Activated CD4-positive, alpha-beta T cell treated with anti-CD3 and anti-CD28 coated beads, Interleukin-2, Interleukin-4, amounts not matched to agents 100 ng/mL and 50 ng/mL, durations not matched to agents 16 hours and 8 hours (primary cell): ENCODE measurements at regions not wholly inside any gene's neighbourhood (a gene's known extent, or its start where the extent isn't known, plus 50 kb on each side); places are given as distances from the start of the nearest gene placed in this dataset.

Experiments
- DNase-seq: peaks from one replicate; pipeline ENCODE4 v3.0.0-alpha.2; 2020; ENCODE audit warnings: low spot score

GRCh38 chr1:34611571-34611970, 143.3 kb upstream of the GJB5 start:
- no peak for DNase-seq

GRCh38 chr1:34612091-34612827, 142.6 kb upstream of the GJB5 start:
- no peak for DNase-seq

- no peak for DNase-seq
These were observed 137.3 kb upstream of the GJB5 start for GRCh38 chr1:34617321-34618118.

- DNase-seq = no peak
These were observed 136.5 kb upstream of the GJB5 start for GRCh38 chr1:34618381-34618780.

- DNase-seq = no peak
These were observed 135.6 kb upstream of the GJB5 start for GRCh38 chr1:34619256-34619655.

GRCh38 chr1:34621916-34622315, 132.9 kb upstream of the GJB5 start:
- no peak for DNase-seq

- no peak for DNase-seq
These were observed 129.3 kb upstream of the GJB5 start for GRCh38 chr1:34625521-34626015.

GRCh38 chr1:34627465-34628240, 127.2 kb upstream of the GJB5 start:
- DNase-seq = no peak

GRCh38 chr1:34631126-34631525, 123.7 kb upstream of the GJB5 start:
- no peak for DNase-seq

- DNase-seq = no peak
These were observed 115.1 kb upstream of the GJB5 start for GRCh38 chr1:34639701-34640100.

- DNase-seq = no peak
These were observed 114.0 kb upstream of the GJB5 start for GRCh38 chr1:34640654-34641401.

GRCh38 chr1:34642679-34643078, 112.2 kb upstream of the GJB5 start:
- no peak for DNase-seq

- no peak for DNase-seq
These were observed 109.6 kb upstream of the GJB5 start for GRCh38 chr1:34645109-34645688.

- DNase-seq = no peak
These were observed 108.9 kb upstream of the GJB5 start for GRCh38 chr1:34645919-34646318.

GRCh38 chr1:34648501-34648900, 106.3 kb upstream of the GJB5 start:
- no peak for DNase-seq

- DNase-seq = no peak
These were observed 104.8 kb upstream of the GJB5 start for GRCh38 chr1:34650090-34650489.

GRCh38 chr1:34650800-34651199, 104.0 kb upstream of the GJB5 start:
- no peak for DNase-seq

- DNase-seq = no peak
These were observed 101.7 kb upstream of the GJB5 start for GRCh38 chr1:34653110-34653509.

GRCh38 chr1:34655206-34655874, 99.5 kb upstream of the GJB5 start:
- DNase-seq = no peak

- no peak for DNase-seq
These were observed 99.0 kb upstream of the GJB5 start for GRCh38 chr1:34655875-34656240.

- DNase-seq = no peak
These were observed 98.5 kb upstream of the GJB5 start for GRCh38 chr1:34656299-34656698.
